Activated T-cell treated with anti-CD3 and anti-CD28 coated beads, Interleukin-2, amount 50 U/mL, for 48 hours (primary cell): ENCODE measurements at regions not wholly inside any gene's neighbourhood (a gene's known extent, or its start where the extent isn't known, plus 50 kb on each side); places are given as distances from the start of the nearest gene placed in this dataset.

ENCODE experiments used
- DNase-seq, 2 experiments: peaks; one replicate each; pipeline ENCODE4 v3.0.0-alpha.2; 2020

- DNase-seq = no peak
These were observed 178.7 kb upstream of the RBPJ start for GRCh38 chr4:26141911-26142638.

GRCh38 chr4:26144526-26145155 is 176.2 kb upstream of the RBPJ start:
- DNase-seq = no peak

- DNase-seq = no peak
These were observed 175.6 kb upstream of the RBPJ start for GRCh38 chr4:26145212-26145611.

GRCh38 chr4:26148927-26149326 is 171.9 kb upstream of the RBPJ start:
- DNase-seq = no peak

- DNase-seq = peak; percentile 53 to 65
These were observed 169.9 kb upstream of the RBPJ start for GRCh38 chr4:26150948-26151347.

- DNase-seq = no peak
These were observed 169.2 kb upstream of the RBPJ start for GRCh38 chr4:26151615-26152014.

DNA sequence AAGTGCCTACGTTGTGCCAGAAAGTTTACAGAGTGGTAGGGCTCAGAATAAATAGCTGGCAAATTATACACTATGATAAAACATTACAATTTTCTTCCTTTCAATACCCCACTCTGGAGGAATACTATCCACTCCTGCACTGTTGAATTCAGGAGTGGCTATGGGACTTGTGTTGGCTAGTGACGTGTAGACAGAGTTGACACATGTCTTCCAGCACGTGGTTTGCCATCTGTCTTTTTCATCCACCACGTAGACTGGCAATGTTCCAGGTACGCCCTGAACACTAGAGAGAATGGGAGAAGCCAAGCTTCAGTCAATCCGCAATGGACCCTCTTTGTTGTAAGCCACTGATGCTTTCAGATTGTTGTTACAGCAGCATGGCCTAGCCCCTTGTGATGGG is 168.8 kb upstream of the RBPJ start:
- DNase-seq = peak; percentile 42 to 43

DNA sequence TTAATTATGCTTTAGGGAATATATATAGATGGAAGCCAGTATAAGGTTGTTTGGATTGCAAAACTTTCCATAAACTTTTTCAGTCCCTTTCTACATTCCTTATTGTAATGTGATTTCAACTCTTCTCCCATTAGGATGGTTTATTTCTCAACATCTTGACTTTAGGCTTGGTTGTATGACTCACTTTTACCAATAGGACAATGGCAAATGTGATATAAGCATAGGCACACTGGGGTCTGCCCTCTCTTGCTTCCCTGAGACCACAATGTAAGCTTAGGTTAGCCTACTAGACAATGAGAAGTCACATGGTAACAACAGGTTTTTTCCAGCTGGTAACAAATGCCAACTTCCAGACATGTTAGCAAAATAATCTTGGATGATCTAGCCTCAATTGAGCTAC is 163.3 kb upstream of the RBPJ start:
- no peak for DNase-seq

DNA sequence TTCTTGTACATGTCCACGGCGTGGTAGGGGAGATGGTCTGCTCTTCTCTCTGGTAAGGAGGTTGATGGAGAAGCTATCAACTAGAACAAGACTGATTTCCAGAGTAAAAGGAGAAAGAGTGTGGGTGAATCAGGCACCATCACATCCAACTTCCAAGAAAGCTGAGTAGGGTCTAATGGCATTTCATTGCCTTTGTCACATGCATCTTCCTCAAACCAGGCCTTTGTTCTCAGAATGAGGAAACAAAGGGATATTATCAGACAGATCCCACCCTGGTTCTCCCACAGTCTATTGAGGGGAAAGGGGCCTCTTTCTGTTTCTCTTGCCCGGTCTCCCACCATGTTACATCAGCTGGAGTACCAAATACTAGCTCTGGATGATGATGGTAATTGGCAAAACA is 160.2 kb upstream of the RBPJ start:
- no peak for DNase-seq

GRCh38 chr4:26161030-26161824 is 159.6 kb upstream of the RBPJ start:
- no peak for DNase-seq

DNA sequence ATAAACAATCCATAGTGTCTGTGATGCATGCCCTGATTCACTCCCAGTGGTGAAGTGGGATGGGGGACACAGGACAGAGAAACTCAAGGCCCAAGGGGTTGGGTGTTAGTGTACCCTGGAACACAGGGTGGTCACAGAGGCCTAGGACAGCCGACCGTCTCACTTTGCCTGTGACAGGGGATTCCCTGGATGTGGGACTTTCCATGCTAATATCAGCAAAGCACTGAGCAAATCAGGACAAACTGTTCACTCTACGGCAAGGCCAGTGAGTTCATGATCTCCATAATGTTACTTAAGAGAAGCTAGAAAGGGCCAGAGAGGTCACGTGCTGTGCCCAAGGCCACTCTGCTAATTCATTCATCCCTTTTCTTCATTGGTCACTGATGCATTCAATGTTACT is 158.7 kb upstream of the RBPJ start:
- no peak for DNase-seq

DNA sequence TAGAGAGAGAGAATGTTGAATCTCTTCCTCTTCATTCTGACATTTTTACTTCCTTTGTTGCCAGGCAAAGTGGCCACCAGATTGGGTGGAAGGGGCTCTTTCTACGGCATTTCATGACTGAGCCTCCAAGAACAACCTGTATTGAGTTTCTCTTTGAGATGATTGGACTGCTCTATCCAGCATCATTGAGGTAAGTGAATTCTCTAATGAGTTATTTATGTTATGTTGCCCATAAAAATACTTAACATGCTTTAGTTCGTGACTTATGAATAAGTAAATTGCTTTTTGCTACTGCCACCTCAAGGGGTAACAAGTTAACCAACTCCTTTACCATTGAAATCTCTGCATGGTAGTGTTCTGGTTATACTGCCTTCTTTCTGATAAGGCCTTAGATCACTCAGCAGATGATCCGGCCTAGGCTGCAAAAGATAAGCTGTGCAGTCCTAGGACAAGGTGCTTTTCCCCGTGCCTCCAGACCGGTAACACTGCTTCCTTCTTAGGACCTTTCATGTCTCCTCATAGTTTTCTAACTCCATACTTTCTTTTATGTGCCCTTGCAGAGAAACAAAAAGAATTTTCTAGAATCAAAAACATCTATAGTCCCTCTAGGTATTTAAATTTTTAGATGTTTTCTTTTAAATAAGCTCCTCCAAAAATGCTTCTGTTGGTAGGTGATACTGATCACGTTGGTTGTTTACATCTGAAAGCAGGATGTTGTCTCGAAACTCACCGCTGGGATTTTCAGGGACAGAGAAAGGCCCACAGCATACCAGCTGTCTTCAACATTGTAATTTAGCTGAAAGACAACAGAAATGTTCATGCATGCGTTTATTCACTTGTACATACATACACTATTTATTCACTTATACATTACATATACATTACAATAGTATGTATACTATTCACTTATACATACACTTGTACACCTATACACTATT is 157.1 kb upstream of the RBPJ start:
- DNase-seq = no peak

- no peak for DNase-seq
These were observed 149.3 kb upstream of the RBPJ start for GRCh38 chr4:26171501-26171900.

GRCh38 chr4:26171941-26172340 is 148.9 kb upstream of the RBPJ start:
- no peak for DNase-seq

DNA sequence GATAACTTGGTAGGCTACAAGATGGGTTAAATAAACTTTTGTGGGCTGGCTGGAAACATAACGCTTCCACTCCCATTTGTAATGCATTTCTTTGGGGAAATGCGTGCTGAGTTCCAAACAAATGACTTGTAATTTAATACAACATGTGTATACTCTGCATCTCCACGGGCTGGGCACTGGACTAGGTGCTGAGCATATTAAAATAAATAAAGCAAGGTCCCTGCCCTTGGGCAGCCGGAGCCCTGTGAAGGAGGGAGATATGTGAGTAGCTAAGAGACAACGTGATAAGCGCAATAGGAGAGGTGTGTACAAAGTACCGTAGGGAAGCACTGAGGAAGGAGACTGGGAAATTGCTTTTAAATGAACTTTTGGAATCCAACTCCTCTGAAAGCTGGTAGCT is 147.2 kb upstream of the RBPJ start:
- no peak for DNase-seq

DNA sequence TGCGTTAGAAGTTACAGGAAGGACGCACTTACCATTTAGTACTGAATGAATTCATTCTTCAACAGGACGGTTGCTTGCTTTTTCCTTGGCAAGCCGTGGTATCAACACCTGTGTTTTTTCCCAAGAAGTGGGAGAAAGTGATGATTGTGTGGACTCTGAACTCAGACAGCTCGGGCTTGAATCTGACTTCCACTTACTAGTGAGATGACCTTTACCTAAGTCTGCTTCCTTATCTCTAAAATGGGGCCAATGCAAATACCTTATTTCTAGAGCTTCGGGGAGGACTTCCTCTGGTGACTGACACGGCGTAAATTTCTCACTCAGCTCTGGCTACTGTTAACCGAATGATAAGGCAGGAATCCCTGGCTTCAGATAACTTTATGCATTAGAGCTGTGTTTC is 146.8 kb upstream of the RBPJ start:
- DNase-seq = no peak

GRCh38 chr4:26175006-26175786 is 145.6 kb upstream of the RBPJ start:
- DNase-seq = peak in 1 of 2 experiments; percentile 37

- DNase-seq = no peak
These were observed 144.8 kb upstream of the RBPJ start for GRCh38 chr4:26175905-26176470.

DNA sequence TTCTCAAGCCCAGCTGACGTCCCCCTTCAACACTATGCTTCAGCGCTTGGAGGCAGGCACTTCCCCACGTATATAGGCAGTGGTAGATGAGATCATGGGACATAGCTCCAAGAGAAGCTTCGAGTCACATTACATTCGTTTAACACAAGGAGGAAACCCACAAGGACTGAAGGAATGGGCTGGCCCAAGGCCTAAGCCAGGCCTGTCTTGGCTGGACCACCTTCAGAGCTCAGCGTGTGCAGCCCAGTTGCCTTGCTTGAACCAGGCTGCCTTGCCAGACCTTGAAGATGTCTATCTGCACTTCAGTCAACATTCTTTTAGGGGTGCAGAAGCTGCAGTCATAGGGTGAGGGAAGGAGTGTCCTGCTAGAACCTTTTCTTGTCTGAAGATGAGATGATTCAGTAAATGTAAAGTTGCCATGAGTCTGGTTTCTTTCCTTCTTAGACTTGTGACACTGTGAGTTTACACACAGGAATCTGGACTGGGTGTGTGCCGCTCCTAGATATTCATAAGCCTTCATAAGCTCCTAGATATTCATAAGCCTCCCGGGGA is 144.1 kb upstream of the RBPJ start:
- no peak for DNase-seq

DNA sequence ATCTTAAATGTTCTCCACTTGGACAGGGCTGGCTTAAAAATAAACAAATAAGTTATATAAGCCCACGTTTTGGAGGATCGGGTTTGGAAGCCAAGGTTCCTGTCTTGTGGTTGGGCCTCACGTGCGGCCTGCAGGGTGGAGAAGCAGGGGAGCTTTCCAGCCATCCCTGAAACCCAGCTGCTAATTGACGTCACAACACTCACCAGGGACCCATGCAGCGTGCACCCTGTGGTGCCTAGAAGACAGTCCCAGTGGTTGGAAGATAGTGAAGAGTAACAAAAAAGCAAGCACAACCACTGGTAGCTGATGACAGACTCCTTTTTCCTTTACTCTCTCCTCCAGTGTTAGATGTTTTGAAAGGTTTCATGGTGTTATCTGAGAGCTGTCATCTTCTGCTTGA is 142.0 kb upstream of the RBPJ start:
- DNase-seq = no peak

DNA sequence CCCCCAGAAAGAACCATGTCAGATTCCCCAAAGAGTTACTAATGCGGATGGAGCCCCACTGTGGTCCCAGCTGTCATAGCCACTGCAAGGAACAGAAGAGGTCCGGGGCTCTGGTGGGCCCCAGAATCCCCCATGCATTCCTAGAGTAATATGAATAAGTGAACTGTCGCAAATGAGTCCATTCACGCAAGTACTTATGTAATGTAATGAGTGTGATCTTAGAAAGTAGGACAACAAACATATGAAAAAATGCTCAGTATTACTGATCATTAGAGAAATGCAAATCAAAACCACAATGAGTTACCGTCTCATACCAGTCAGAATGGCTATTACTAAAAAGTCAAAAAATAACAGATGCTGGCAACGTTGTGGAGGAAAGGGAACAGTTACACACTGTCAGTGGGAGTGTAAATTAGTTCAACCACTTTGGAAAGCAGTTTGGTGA is 141.5 kb upstream of the RBPJ start:
- no peak for DNase-seq
